GM19043 (cell line): ENCODE measurements at regions not wholly inside any gene's neighbourhood (a gene's known extent, or its start where the extent isn't known, plus 50 kb on each side); places are given as distances from the start of the nearest gene placed in this dataset.

Source experiments
- ATAC-seq: cut with Tn5 transposase; IDR thresholded peaks from one replicate; pipeline ENCODE4 v1.9.1; 2021; ENCODE audit warnings: low read depth; ENCODE audit not compliant: unreplicated experiment

DNA sequence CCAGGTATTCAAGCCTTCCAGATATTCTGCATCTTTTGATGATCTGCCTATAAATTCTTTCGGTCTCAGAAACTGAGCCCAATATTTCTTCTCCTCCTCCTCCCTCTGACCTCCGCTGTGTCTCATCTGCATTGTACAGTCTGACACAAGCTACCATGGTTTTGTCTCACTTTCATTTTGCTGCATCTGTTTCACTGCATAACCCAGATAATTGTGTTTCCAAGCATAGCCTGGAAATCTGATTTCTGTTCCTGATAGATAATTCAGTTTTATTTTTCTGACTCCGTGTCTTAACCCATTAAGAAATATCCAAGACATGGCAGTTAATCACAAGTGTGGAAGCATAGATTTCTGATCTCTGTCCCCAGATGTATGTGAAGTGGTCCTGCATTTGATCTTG, 374.2 kb upstream of the SEMA3A start:
- ATAC-seq: no peak

DNA sequence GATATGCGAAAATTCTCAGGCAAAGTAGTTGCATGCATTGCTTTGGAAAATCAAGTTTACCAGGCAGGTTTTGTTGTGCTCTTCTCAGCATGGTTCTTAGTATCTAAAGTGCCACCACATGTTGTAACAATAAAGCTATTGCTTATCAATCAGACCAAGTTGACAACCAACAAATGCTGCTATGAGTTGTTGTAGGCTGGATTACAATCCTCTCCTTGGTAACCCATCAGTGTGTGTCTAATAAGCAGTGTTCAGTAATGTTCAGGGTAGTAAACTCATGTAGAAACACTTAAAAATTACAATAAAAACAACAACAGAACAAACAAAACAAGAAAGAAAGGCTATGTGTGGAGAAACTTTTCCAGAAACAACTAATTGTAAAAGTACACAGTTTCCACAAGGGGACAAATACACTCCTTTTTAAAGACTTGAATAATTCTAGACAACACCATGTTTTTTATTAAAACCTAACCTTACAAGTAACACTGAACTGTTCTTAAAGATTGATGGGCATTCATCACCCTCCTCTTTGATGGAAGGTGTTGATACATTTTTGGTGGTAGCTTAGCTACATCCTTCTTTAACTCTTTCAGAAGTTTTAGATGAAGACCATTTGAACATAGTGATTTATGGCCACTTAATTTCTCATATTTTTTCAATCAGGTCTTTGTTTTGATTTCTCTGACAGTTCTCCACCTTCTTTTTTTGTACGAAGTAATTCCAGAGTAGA, 370.9 kb upstream of the SEMA3A start:
- no peak for ATAC-seq

GRCh38 chr7:84553711-84554110, 359.1 kb upstream of the SEMA3A start:
- ATAC-seq: no peak

DNA sequence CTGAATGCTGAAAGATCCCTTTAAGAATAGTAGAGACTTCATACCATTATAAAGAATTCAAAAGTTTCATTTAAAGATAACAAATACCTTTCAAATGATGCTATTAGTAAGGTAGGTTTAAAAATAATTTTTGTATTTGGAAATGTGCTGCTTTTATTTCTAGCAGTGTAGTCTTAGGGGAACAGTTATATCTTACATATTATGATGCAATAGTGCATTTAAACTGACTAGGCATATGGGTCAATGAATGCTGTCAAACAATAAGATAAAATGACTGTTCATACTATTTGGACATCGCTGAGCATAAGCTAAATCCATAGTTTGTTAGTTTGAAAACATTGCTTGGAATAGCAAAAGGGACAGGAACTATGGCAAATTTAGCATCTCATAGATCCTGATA, 354.8 kb upstream of the SEMA3A start:
- no peak for ATAC-seq

GRCh38 chr7:84548366-84549365, 354.1 kb upstream of the SEMA3A start:
- ATAC-seq: no peak

GRCh38 chr7:84547331-84547730, 352.7 kb upstream of the SEMA3A start:
- ATAC-seq: no peak

- ATAC-seq: no peak
Measured at GRCh38 chr7:84546403-84546802, 351.8 kb upstream of the SEMA3A start.

- ATAC-seq: no peak
Measured at GRCh38 chr7:84538268-84538667, 343.7 kb upstream of the SEMA3A start.

GRCh38 chr7:84536271-84536870, 341.8 kb upstream of the SEMA3A start:
- no peak for ATAC-seq

DNA sequence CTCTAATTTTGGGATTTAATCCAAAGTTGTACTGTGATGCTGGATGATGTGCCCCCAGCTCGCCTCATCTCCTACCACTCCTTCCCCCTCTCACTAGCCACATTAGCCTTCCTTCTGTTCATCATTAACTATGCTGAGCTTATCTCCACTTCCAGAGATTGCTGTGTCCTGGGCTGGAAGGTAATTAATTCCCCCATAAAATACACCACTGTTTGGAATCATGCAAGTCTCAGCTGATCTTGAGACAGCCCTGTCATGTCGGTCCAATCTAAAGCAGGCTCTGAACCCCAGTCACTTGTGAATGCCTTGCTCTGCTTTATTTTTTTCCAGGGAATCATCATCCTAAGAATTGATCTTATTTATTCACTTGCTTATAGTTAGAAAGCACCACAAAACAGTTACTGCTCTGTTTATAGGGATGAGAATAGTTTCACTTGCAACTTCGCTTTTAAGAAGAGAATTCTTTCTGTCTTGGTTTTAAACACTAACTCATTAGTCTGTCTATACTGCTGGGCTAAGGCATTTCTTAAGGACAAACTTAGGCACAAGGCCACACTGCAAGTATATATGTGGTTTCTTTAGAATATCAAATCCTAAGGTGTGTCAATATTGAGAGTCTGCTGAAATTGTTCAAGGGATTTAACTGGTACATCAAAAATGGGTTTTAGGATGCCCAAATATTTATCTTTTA, 341.1 kb upstream of the SEMA3A start:
- no peak for ATAC-seq

DNA sequence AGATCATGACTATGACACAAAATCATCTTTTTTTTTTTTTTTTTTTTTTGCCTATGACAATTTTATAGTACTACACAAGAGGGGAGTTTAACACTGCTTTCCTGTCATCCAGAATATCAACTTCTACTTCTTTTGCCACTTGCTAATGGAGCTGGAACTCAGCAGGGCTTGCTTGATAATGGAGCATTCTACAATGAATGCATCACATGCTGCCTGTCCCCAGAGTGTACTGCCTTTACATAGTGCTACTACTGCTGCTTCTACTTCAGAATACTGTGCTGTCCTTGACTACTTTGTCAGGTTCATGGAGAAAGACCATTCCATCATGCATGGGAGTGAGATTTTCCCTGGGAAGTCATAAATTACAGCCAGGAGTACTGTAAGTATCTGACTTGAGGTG, 338.6 kb upstream of the SEMA3A start:
- ATAC-seq: no peak

DNA sequence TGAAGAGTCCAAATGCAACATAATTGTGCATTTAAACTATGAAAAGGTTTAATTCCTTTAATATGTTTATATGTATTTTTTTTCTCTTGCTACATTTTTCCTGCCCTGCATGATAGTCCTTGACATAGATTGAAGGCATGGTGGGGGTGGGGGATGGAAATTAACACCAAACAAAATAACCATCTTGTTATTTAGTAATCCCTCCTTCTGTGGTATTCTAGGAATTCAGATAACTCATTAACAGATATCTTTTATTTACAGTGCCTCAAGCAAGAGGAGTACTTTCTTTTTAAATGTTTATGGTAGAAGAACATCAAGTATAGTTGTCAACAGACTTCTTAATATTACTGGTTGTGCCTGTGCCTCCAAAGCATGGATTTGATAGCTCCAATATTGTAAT, 337.6 kb upstream of the SEMA3A start:
- no peak for ATAC-seq

DNA sequence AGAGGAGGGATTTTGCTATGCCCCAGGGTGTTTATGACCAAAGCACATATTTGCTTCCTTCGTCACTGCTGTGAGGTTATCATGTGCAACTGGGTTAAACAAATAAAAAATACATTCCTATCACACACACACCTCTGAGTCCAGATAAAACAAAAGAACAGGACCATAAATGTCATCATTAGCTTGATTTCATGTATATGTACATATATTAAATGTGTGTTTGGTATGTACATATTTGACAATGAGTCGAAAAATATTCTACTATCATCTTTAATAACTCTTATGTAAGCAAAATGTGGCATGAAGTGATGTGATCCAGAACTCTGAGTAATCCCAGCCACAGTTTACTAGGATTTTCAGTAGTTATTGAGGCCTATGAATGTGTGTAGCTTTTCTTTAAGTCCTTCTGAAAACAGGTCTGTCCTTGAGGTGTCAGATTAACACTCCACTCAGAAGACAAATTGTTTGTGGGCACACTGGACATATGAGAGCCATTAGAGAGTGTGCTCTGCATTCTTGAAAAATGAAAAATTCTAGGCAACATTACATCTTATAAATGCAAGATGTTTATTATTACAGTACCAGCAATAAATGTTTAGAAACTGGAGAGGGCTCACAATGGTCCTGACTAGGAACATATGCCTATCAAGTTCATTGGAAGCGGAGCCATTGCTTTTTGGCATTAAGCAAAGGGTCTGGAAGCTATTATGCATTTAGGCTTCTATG, 335.1 kb upstream of the SEMA3A start:
- no peak for ATAC-seq

- ATAC-seq: no peak
Measured at GRCh38 chr7:84528756-84529479, 334.3 kb upstream of the SEMA3A start.

DNA sequence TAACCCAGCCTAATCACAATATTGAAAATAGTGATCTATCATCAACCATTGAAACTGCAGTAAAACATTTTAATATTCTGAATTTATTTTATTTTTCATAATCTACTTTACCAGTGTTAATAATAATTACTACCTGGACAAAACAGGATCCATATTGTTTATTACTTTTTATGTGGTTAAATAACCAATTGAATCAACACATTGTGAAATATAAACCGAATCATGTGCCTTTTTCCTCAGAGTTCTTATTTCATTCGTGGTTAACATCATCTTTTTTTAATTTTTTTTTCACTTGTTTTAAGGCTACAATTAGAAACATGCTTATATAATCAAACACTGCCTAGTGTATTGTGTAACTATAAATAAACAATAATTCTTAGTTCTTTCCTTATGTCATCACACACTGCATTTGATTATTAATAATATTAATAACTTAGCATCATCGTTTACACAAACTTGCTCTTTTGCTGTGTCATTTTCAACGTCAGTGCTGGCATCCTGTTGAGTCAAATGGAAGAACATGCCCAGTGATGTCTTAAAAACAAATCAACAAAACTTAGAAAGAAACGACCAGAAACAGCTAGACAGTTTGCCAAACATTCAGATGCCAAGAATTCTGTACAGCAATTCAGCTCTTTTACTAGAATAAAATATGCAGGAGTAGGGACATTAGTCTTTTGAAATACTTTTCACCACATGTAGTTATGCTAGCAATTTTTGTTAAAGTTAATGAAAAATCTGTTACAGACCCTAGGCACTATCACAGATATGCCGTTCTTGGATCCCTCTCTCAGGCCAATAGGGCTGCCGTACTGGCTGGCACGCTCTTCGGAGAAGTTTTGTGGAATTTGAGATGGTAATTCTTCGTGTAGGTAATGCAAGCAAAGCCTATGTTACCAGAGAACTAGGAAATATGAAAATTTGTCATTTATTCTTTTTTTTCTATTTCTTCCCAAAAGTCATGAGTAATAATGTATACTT, 330.4 kb upstream of the SEMA3A start:
- no peak for ATAC-seq

DNA sequence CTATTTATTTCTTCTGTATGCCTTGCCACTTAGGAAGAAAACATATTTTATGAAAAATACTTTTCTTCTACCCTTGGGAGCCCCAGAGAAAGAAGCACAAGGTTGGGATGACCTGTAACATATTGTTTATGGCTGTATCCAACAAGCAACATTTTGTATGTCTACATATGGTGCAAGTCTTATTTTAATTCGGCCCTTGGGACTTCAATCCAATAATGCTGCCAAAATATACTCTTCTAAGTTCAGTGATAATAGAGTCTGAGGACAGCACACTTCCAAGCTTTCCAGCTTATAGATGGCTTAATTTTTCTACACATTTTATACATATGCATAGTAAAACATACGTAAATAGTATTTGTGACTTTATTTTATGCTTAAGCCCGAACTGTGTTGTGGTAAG, 318.5 kb upstream of the SEMA3A start:
- ATAC-seq: no peak

DNA sequence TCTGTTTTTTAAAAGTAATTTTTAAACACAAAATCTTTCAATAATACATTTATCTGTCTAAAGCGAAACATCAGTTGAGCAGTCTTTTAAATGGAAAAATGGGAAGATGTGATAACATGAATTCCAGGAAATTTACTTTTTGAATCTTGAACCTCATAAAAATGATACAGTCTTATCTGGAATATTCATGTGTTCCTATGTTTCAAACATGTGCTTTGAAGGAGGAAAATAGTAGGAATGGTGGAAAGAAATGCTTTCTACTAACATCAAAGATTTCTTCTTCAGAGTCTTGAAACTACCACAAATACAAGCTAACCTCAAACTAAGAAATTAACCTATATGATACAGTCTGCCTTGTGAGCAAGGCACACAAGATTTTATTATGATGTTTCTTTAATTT, 317.5 kb upstream of the SEMA3A start:
- ATAC-seq: no peak

DNA sequence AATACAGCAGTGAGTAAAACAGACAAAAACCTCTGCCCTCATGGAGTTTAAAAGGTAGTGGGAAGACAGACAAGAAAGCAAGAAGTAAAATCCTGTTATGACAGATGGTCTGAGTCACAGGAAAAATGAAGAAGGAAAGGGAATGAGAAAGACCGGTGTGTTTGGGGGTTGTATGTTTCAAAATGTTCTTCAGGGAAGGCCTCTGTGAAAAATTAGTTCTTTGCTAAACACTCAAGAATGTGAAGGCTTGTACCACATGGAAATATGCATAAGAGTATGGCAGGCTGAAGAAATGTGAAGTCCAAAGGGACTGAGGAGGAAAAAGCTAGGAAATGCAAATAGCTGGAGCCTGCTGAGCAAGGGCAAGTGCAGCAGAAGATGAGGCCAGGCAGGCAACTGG, 315.9 kb upstream of the SEMA3A start:
- no peak for ATAC-seq
